ENCODE measurements at regions not wholly inside any gene's neighbourhood (a gene's known extent, or its start where the extent isn't known, plus 50 kb on each side); places are given as distances from the start of the nearest gene placed in this dataset.

GRCh38 chrX:79515529-79515928 is 148.4 kb upstream of the ITM2A start:
- TF ChIP-seq TAF1 (IDR thresholded peaks at IDR 0.05; ENCODE audit: low read depth) = no peak
- no peak for TF ChIP-seq TCF12 (IDR thresholded peaks at IDR 0.05; ENCODE audit: low read depth)
- TF ChIP-seq EP300 (IDR thresholded peaks at IDR 0.05; ENCODE audit: borderline replicate concordance) = no peak
- TF ChIP-seq RAD21 (IDR thresholded peaks at IDR 0.05; ENCODE audit: low read depth) = no peak
- TF ChIP-seq, protein P1, sequence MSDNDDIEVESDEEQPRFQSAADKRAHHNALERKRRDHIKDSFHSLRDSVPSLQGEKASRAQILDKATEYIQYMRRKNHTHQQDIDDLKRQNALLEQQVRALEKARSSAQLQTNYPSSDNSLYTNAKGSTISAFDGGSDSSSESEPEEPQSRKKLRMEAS (IDR thresholded peaks at IDR 0.05) = no peak
- TF ChIP-seq REST (IDR thresholded peaks at IDR 0.05; ENCODE audit: low read depth) = no peak
- no peak for TF ChIP-seq USF1 (IDR thresholded peaks at IDR 0.05)
- TF ChIP-seq CREB1 (IDR thresholded peaks at IDR 0.05; ENCODE audit: low read depth) = no peak
- no peak for TF ChIP-seq EGR1 (IDR thresholded peaks at IDR 0.05)
- no peak for TF ChIP-seq TEAD4 (IDR thresholded peaks at IDR 0.05)
- no peak for TF ChIP-seq CEBPB (IDR thresholded peaks at IDR 0.05)
- no peak for TF ChIP-seq ZBTB7A (IDR thresholded peaks at IDR 0.05; ENCODE audit: low read depth)
- no peak for TF ChIP-seq FOXM1 (IDR thresholded peaks at IDR 0.05; ENCODE audit: borderline replicate concordance, low read depth)
